B cell (primary cell): ENCODE measurements at regions not wholly inside any gene's neighbourhood (a gene's known extent, or its start where the extent isn't known, plus 50 kb on each side); places are given as distances from the start of the nearest gene placed in this dataset.

Experiments used
- ATAC-seq: fragments of 200-7000 bp; cut with Tn5 transposase; one replicate; pipeline ENCODE4 v1.10.0; 2021; ENCODE audit warnings: low read depth, mild to moderate bottlenecking, moderate number of reproducible peaks, moderate library complexity
- CTCF ChIA-PET: fragments of 350-600 bp; sonication (Branson Sonifier 250); formaldehyde crosslinking; loops from one replicate; lab custom pipeline; 2021; ENCODE audit warnings: antibody characterized with exemption, inconsistent platforms; lab: Charles Lee
- POLR2A ChIA-PET: fragments of 350-600 bp; sonication (Branson Sonifier 250); formaldehyde crosslinking; loops from one replicate; lab custom pipeline; 2021; ENCODE audit warnings: antibody characterized with exemption; lab: Charles Lee
- DNase-seq: peaks from one replicate; pipeline ENCODE4 v3.0.0; 2013
- H2AFZ ChIP-seq: 2 replicates; pipeline ENCODE4 v1.6.1; 2012; ENCODE audit warnings: mild to moderate bottlenecking, low read depth, low read length; ENCODE audit not compliant: insufficient read depth, poor library complexity, severe bottlenecking
- H3K27ac ChIP-seq, 2 donors: 1 replicate in 1 of 2; 2 replicates in 1 of 2; pipeline ENCODE4 v1.5.1; 2012 to 2013; ENCODE audit warnings: low read length in 2 of 2, mild to moderate bottlenecking in 2 of 2, moderate library complexity in 1 of 2
- H3K27me3 ChIP-seq, 4 experiments: fragments of 200-600 bp in 1 of 4; sonication (generic) in 1 of 4; replicated peaks in 1 of 4; 1 replicate in 2 of 4; 2 replicates in 2 of 4; pipeline versions ENCODE4 v1.6.1 to v1.7.0; 2013 to 2016; ENCODE audit warnings: low read length in 3 of 4, mild to moderate bottlenecking in 2 of 4, mixed read lengths in 1 of 4, moderate library complexity in 1 of 4; ENCODE audit not compliant: insufficient read depth in 4 of 4, control insufficient read depth in 3 of 4; ENCODE audit errors: control extremely low read depth in 1 of 4
- H3K36me3 ChIP-seq, 2 experiments: replicated peaks in 1 of 2; 1 replicate in 1 of 2; 2 replicates in 1 of 2; pipeline versions ENCODE4 v1.6.1 to v1.7.1; 2013; ENCODE audit warnings: low read length in 1 of 2; ENCODE audit not compliant: insufficient read depth in 2 of 2, control insufficient read depth in 1 of 2; ENCODE audit errors: control extremely low read depth in 1 of 2, extremely low read depth in 1 of 2
- H3K4me1 ChIP-seq, 2 donors: fragments of 200-600 bp in 1 of 2; sonication (generic) in 1 of 2; 1 replicate in 1 of 2; 2 replicates in 1 of 2; pipeline versions ENCODE4 v1.5.1 to v1.6.1; 2013 to 2017; ENCODE audit warnings: low read length in 2 of 2; ENCODE audit not compliant: control insufficient read depth in 2 of 2, insufficient read depth in 2 of 2
- H3K4me2 ChIP-seq: replicated peaks from 2 replicates; pipeline ENCODE3; 2012; ENCODE audit warnings: mild to moderate bottlenecking, low read depth, low read length; ENCODE audit not compliant: poor library complexity, severe bottlenecking
- H3K4me3 ChIP-seq, 5 experiments: fragments of 200-600 bp in 1 of 5; sonication (generic) in 1 of 5; 1 replicate in 3 of 5; 2 replicates in 2 of 5; pipeline versions ENCODE4 v1.5.1 to v1.7.0; 2011 to 2016; ENCODE audit warnings: low read length in 4 of 5, mild to moderate bottlenecking in 4 of 5, low read depth in 2 of 5, control low read depth in 1 of 5, moderate library complexity in 1 of 5; ENCODE audit not compliant: insufficient read depth in 1 of 5; ENCODE audit errors: control extremely low read depth in 1 of 5, extremely low read depth in 1 of 5
- H3K79me2 ChIP-seq: fragments of 200-600 bp; sonication (generic); one replicate; pipeline ENCODE4 v1.6.0; 2016; ENCODE audit warnings: low read length; ENCODE audit not compliant: control insufficient read depth, insufficient read depth
- H3K9ac ChIP-seq: fragments of 200-600 bp; sonication (generic); 2 replicates; pipeline ENCODE4 v1.6.1; 2017; ENCODE audit warnings: mild to moderate bottlenecking, low read length, moderate library complexity
- H3K9me3 ChIP-seq, 3 donors: one replicate each; pipeline versions ENCODE4 v1.6.1 to v1.7.1; 2013; ENCODE audit warnings: low read length in 2 of 3; ENCODE audit not compliant: control insufficient read depth in 2 of 3, insufficient read depth in 1 of 3; ENCODE audit errors: control extremely low read depth in 1 of 3
- H4K20me1 ChIP-seq: 2 replicates; pipeline ENCODE4 v1.6.0; 2012; ENCODE audit warnings: mild to moderate bottlenecking, low read length; ENCODE audit not compliant: insufficient read depth, control insufficient read depth, poor library complexity, severe bottlenecking
- H3K27ac Mint-ChIP-seq: one replicate; pipeline ENCODE4 v1.8.0; 2021; ENCODE audit warnings: mixed read lengths
- H3K27me3 Mint-ChIP-seq: one replicate; pipeline ENCODE4 v1.8.0; 2021; ENCODE audit warnings: mixed read lengths
- H3K4me1 Mint-ChIP-seq: one replicate; pipeline ENCODE4 v1.8.0; 2021; ENCODE audit warnings: mixed read lengths
- H3K4me3 Mint-ChIP-seq: one replicate; pipeline ENCODE4 v1.8.0; 2021; ENCODE audit warnings: mixed read lengths
- H3K9me3 Mint-ChIP-seq: one replicate; pipeline ENCODE4 v1.8.0; 2022; ENCODE audit warnings: mixed read lengths; ENCODE audit not compliant: insufficient read depth
- CTCF ChIP-seq: fragments of 200-600 bp; IDR thresholded peaks from one replicate; pipeline ENCODE4 v1.8.0; 2022; ENCODE audit warnings: antibody characterized with exemption, mild to moderate bottlenecking
- EZH2 ChIP-seq: IDR thresholded peaks from 2 replicates; pipeline ENCODE4 v1.6.1; 2012; ENCODE audit warnings: borderline replicate concordance, low read depth, mild to moderate bottlenecking, moderate library complexity, low read length; ENCODE audit not compliant: insufficient read depth, poor library complexity, severe bottlenecking
- WGBS: methylation state at CpG from one replicate; pipeline ENCODE4 v1.1.5; 2013; ENCODE audit warnings: missing lambda C conversion rate; ENCODE audit not compliant: insufficient coverage; 5-methylcytosine and 5-hydroxymethylcytosine counted together
- intact Hi-C: fragments of 100-400 bp; cut with micrococcal nuclease; formaldehyde crosslinking; loops from one replicate; pipeline ENCODE4 v1.10.0; 2022

DNA sequence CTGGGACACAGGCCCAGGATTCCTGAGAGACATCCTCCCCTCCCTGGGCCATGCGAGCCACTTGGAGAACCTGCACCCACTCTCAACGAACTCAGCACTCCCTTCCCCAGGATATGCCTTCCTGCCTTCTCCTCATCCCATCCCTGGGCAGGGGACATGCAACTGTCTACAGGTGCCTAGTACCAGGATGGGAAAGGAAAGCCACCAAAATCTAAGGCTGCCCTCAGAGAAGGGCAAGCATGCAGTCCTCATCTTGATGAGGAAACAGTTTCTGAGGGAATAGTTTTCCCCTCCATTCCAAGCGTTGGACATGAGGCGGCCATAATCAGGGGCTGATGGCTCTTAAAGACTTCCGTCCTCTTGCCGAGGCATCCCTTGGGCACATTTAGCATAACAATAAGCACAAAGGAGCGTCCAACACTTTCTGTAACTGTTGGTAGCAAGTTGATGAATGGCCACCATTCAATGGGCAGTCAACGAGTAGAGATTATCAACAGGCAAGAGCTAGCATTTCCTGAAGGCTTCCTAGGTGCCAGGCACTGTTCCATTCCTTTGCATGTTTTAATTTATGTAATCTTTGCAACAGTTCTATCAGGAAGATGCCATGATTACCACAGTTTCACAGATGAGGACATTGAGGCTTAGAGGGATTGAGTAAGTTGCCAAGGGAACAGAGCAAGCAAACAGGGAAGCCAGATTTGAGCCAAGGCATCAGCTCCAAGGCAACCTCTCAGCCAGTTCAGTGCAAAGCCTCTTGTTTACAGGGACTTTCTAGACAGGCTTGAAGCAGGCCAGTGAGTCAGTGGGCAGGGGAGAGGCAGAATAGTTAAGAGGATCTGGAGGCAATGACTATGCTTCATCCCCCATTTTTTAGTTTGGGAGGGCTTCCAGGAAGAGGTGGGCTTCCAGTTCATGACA is 105.1 kb downstream of the SINHCAF start:
- no peak for TF ChIP-seq EZH2
- TF ChIP-seq CTCF = no peak
- H3K27ac Mint-ChIP-seq = no peak overlapping the region
- intact Hi-C loops = no loop called here
- CTCF ChIA-PET = no interaction called here
- no peaks in the 10 kb centered on the region for H3K36me3 ChIP-seq
- no peak overlapping the region for H3K4me2 ChIP-seq
- no peak overlapping the region for H3K4me3 Mint-ChIP-seq
- ATAC-seq (no peak), DNase-seq (no peak)
- no peaks in the 10 kb centered on the region for H3K9me3 Mint-ChIP-seq
- H3K9ac ChIP-seq = no peak overlapping the region
- no peaks in the 10 kb centered on the region for H3K4me1 Mint-ChIP-seq
- peaks cover 27% of the 10 kb centered on the region for H3K27me3 Mint-ChIP-seq
- H3K27ac ChIP-seq = no peak overlapping the region
- no peaks in the 10 kb centered on the region for H3K9me3 ChIP-seq
- H3K4me1 ChIP-seq = no peaks in the 10 kb centered on the region
- no peaks in the 10 kb centered on the region for H3K79me2 ChIP-seq
- POLR2A ChIA-PET = no interaction called here
- H2AFZ ChIP-seq = no peak overlapping the region
- no peak overlapping the region for H3K4me3 ChIP-seq
- WGBS = 85% methylated on average over 5 of the region's 8 CpGs
- no peaks in the 10 kb centered on the region for H3K27me3 ChIP-seq
- H4K20me1 ChIP-seq = no peaks in the 10 kb centered on the region

- intact Hi-C loops = no loop called here
- H3K79me2 ChIP-seq = no peaks in the 10 kb centered on the region
- no peak overlapping the region for H3K9ac ChIP-seq
- H3K27ac ChIP-seq = no peak overlapping the region
- POLR2A ChIA-PET = no interaction called here
- 84% methylated on average over 9 of the region's 10 CpGs for WGBS
- H3K4me1 ChIP-seq = no peaks in the 10 kb centered on the region
- CTCF ChIA-PET = no interaction called here
- no peak for TF ChIP-seq EZH2
- no peak for TF ChIP-seq CTCF
- ATAC-seq (no peak), DNase-seq (no peak)
- H3K4me3 ChIP-seq = no peak overlapping the region
- no peak overlapping the region for H3K4me2 ChIP-seq
- H3K27me3 ChIP-seq = no peaks in the 10 kb centered on the region
- Mint-ChIP-seq H3K27me3 (peaks cover 27% of the 10 kb centered on the region), H3K9me3 (no peaks in the 10 kb centered on the region), H3K27ac (no peak overlapping the region), H3K4me1 (no peaks in the 10 kb centered on the region), H3K4me3 (no peak overlapping the region)
- no peak overlapping the region for H2AFZ ChIP-seq
- H3K36me3 ChIP-seq = no peaks in the 10 kb centered on the region
- no peaks in the 10 kb centered on the region for H4K20me1 ChIP-seq
- no peaks in the 10 kb centered on the region for H3K9me3 ChIP-seq
Observed at GRCh38 chr12:31221551-31221945, 104.4 kb downstream of the SINHCAF start.
